HepG2 (cell line): ENCODE measurements at regions not wholly inside any gene's neighbourhood (a gene's known extent, or its start where the extent isn't known, plus 50 kb on each side); places are given as distances from the start of the nearest gene placed in this dataset.

Experiments
- ATAC-seq: fragments of 200-7000 bp; cut with Tn5 transposase; 3 replicates; pipeline ENCODE4 v1.9.1; 2020; ENCODE audit warnings: mild to moderate bottlenecking, moderate library complexity
- BruUV-seq: library from RNA; stranded (reverse); fragments of 400-500 nt; replicated peaks from 2 replicates; lab custom pipeline; 2021; lab: Mats Ljungman, UMichigan
- CTCF ChIA-PET: fragments of 300-600 bp; formaldehyde crosslinking; extraction: SDS; loops from one replicate; lab custom pipeline; 2021; ENCODE audit warnings: low total read pairs, inconsistent platforms, low intra/inter-chr PET ratio; lab: Yijun Ruan, JAX
- POLR2A ChIA-PET: fragments of 350-600 bp; sonication (Branson Sonifier 250); formaldehyde crosslinking; loops from one replicate; lab custom pipeline; 2020; ENCODE audit warnings: antibody characterized with exemption, inconsistent platforms; lab: Yijun Ruan, JAX
- DNase-seq: peaks from one replicate; pipeline ENCODE4 v3.0.0-alpha.2; 2015; ENCODE audit warnings: low spot score
- FAIRE-seq: peaks from 3 replicates; lab custom pipeline; 2011; peaks lifted over from hg19 to GRCh38; lab: Jason Lieb, UNC
- H2AFZ ChIP-seq: one replicate; pipeline ENCODE4 v1.6.1; 2011; ENCODE audit warnings: low read length, inconsistent platforms
- H3K27ac ChIP-seq: fragments of 300-600 bp; 3 replicates; pipeline ENCODE4 v1.8.0; 2011; ENCODE audit warnings: mixed run types, mild to moderate bottlenecking, mixed read lengths, low read length, inconsistent platforms; ENCODE audit not compliant: insufficient read depth; ENCODE audit errors: extremely low read length
- H3K27me3 ChIP-seq, 2 experiments: fragments of 200-600 bp in 1 of 2; 2 replicates in 1 of 2; 3 replicates in 1 of 2; pipeline versions ENCODE4 v1.6.0 to v1.8.0; 2011; ENCODE audit warnings: low read length in 2 of 2, mild to moderate bottlenecking in 2 of 2, moderate library complexity in 2 of 2, inconsistent platforms in 1 of 2; ENCODE audit not compliant: insufficient read depth in 2 of 2, control insufficient read depth in 1 of 2
- H3K36me3 ChIP-seq, 2 experiments: fragments of 200-600 bp in 1 of 2; replicated peaks in 1 of 2; 2 replicates in 1 of 2; 3 replicates in 1 of 2; pipeline versions ENCODE4 v1.5.1 to v1.8.0; 2011; ENCODE audit warnings: low read length in 2 of 2, inconsistent platforms in 1 of 2; ENCODE audit not compliant: insufficient read depth in 2 of 2, control insufficient read depth in 1 of 2
- H3K4me1 ChIP-seq: 2 replicates; pipeline ENCODE4 v1.5.1; 2012; ENCODE audit warnings: low read length, inconsistent platforms; ENCODE audit not compliant: insufficient read depth
- H3K4me2 ChIP-seq: 2 replicates; pipeline ENCODE4 v1.6.0; 2011; ENCODE audit warnings: low read depth, low read length, inconsistent platforms
- H3K4me3 ChIP-seq, 3 experiments: fragments of 200-600 bp in 1 of 3; sonication (generic), shearing (Covaris generic) in 1 of 3; replicated peaks in 1 of 3; 2 replicates each; pipeline ENCODE4 v1.5.1; 2011 to 2016; ENCODE audit warnings: low read length in 3 of 3, inconsistent platforms in 2 of 3, low read depth in 2 of 3, mild to moderate bottlenecking in 2 of 3, control low read depth in 1 of 3, mixed read lengths in 1 of 3; ENCODE audit not compliant: insufficient read depth in 1 of 3
- H3K79me2 ChIP-seq: one replicate; pipeline ENCODE4 v1.6.1; 2011; ENCODE audit warnings: low read length, inconsistent platforms; ENCODE audit not compliant: insufficient read depth
- H3K9ac ChIP-seq: 2 replicates; pipeline ENCODE4 v1.6.0; 2011; ENCODE audit warnings: mild to moderate bottlenecking, low read depth, low read length, inconsistent platforms; ENCODE audit not compliant: insufficient read depth
- H3K9me3 ChIP-seq: 2 replicates; pipeline ENCODE4 v1.5.1; 2012; ENCODE audit warnings: mild to moderate bottlenecking, low read length
- H4K20me1 ChIP-seq: 2 replicates; pipeline ENCODE4 v1.6.0; 2011; ENCODE audit warnings: inconsistent platforms, mild to moderate bottlenecking, low read length, moderate library complexity; ENCODE audit not compliant: insufficient read depth
- ELF3 ChIP-seq: IDR thresholded peaks from 2 replicates; pipeline ENCODE4 v1.6.1; 2016; ENCODE audit warnings: missing genetic modification reagents, missing compliant biosample characterization
- GABPA ChIP-seq, 2 experiments: IDR thresholded peaks; 2 replicates each; pipeline ENCODE4 v1.6.1; 2011 to 2016; ENCODE audit warnings: low read depth in 2 of 2, low read length in 1 of 2, missing biosample characterization in 1 of 2, missing genetic modification characterization in 1 of 2
- NR2C2 ChIP-seq: sonication (generic); formaldehyde crosslinking; IDR thresholded peaks from 2 replicates; pipeline ENCODE4 v1.4.0; 2020; ENCODE audit warnings: missing genetic modification reagents, mild to moderate bottlenecking, moderate library complexity, borderline replicate concordance
- SAP130 ChIP-seq: IDR thresholded peaks from 2 replicates; pipeline ENCODE4 v1.6.1; 2016; ENCODE audit warnings: low read depth
- ZNF124 ChIP-seq: sonication (generic); formaldehyde crosslinking; IDR thresholded peaks from 2 replicates; pipeline ENCODE4 v1.4.0; 2020; ENCODE audit warnings: missing genetic modification reagents
- ZNF264 ChIP-seq: sonication (generic); formaldehyde crosslinking; IDR thresholded peaks from 2 replicates; pipeline ENCODE4 v1.4.0; 2020; ENCODE audit warnings: missing genetic modification reagents
- ZNF484 ChIP-seq: sonication (generic); formaldehyde crosslinking; IDR thresholded peaks from 2 replicates; pipeline ENCODE4 v1.5.1; 2020; ENCODE audit warnings: mild to moderate bottlenecking, low read depth, missing genetic modification reagents, borderline replicate concordance
- ZNF510 ChIP-seq: sonication (generic); formaldehyde crosslinking; IDR thresholded peaks from 2 replicates; pipeline ENCODE4 v1.4.0; 2020; ENCODE audit warnings: low read depth, mild to moderate bottlenecking, missing genetic modification reagents
- ZNF781 ChIP-seq: sonication (generic); formaldehyde crosslinking; IDR thresholded peaks from 2 replicates; pipeline ENCODE4 v1.5.1; 2020; ENCODE audit warnings: borderline replicate concordance, mild to moderate bottlenecking, missing genetic modification reagents; ENCODE audit errors: not compliant biosample characterization
- ZNF816 ChIP-seq: sonication (generic); formaldehyde crosslinking; IDR thresholded peaks from 2 replicates; pipeline ENCODE4 v1.8.0; 2022; ENCODE audit warnings: missing genetic modification reagents, mild to moderate bottlenecking, borderline replicate concordance
- WGBS: methylation state at CpG from one replicate; pipeline ENCODE4 v1.1.6; 2017; ENCODE audit warnings: low lambda C conversion rate; 5-methylcytosine and 5-hydroxymethylcytosine counted together
- in situ Hi-C: cut with HindIII; loops from 2 replicates; pipeline ENCODE4 v1.10.0; 2017; ENCODE audit warnings: low pct_unique_long_range_greater_than_20kb; ENCODE audit not compliant: extremely low pct_ligation_motif_present
- intact Hi-C: fragments of 100-400 bp; cut with micrococcal nuclease; formaldehyde crosslinking; loops from one replicate; pipeline ENCODE4 v1.10.0; 2022; ENCODE audit not compliant: unreplicated experiment
- TF ChIP-seq, protein P1 (sequence below): sonication (generic); formaldehyde crosslinking; IDR thresholded peaks from 2 replicates; pipeline ENCODE4 v1.4.0; 2020; ENCODE audit warnings: mild to moderate bottlenecking, missing genetic modification reagents
- TF ChIP-seq, protein P2 (sequence below): sonication (generic); formaldehyde crosslinking; IDR thresholded peaks from 2 replicates; pipeline ENCODE4 v1.5.0; 2020; ENCODE audit warnings: missing genetic modification reagents
- TF ChIP-seq, protein P3 (sequence below): sonication (generic); formaldehyde crosslinking; IDR thresholded peaks from 2 replicates; pipeline ENCODE4 v1.4.0; 2020; ENCODE audit warnings: missing genetic modification reagents, mild to moderate bottlenecking, borderline replicate concordance
- TF ChIP-seq, protein P4 (sequence below): sonication (generic); formaldehyde crosslinking; IDR thresholded peaks from 2 replicates; pipeline ENCODE4 v1.4.0; 2020; ENCODE audit warnings: missing genetic modification reagents

DNA sequence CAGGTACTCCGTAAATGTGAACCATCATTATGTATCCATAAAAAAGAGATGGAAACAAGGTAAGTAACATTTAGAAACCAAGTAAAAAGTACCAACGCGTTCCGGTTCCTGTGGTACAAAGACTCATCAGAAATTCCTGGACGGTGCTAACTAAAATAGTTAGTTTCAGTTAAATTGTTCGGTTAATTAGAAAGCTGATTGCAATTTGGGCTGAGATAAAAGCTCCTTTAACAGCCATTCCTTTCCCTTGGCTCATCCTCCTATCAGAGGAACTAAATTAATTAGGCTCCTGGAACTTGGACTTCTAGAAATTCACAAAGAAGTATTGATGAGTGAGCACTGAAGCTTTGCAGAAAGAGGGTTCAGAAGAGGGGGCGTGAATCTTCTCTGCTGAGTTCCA is 63.5 kb downstream of the SOX1 start:
- WGBS = 19% methylated on average over 7 of the region's 7 CpGs
- H3K4me3 ChIP-seq = no peak overlapping the region
- in situ Hi-C loops = no loop called here

More for the DNA sequence above, 63.5 kb downstream of the SOX1 start:
- Histone ChIP-seq H3K9ac (no peak overlapping the region), H3K27me3 (peaks cover 2 to 82% of the 10 kb centered on the region in 2 experiments; a peak in 4 of 5 replicates), H3K9me3 (no peaks in the 10 kb centered on the region), H3K4me2 (no peak overlapping the region), H2AFZ (no peak overlapping the region), H3K79me2 (no peaks in the 10 kb centered on the region), H4K20me1 (no peaks in the 10 kb centered on the region), H3K4me1 (no peaks in the 10 kb centered on the region), H3K27ac (no peak overlapping the region), H3K36me3 (no peaks in the 10 kb centered on the region)
- DNase-seq (no peak), FAIRE-seq (no peak), ATAC-seq (no peak)
- intact Hi-C loops = no loop called here
- POLR2A ChIA-PET = no interaction called here
- no TSS peak for BruUV-seq
- CTCF ChIA-PET = no interaction called here
- no peak for TF ChIP-seq ZNF816 (CRISPR knock-in tag)
- TF ChIP-seq, protein P1, sequence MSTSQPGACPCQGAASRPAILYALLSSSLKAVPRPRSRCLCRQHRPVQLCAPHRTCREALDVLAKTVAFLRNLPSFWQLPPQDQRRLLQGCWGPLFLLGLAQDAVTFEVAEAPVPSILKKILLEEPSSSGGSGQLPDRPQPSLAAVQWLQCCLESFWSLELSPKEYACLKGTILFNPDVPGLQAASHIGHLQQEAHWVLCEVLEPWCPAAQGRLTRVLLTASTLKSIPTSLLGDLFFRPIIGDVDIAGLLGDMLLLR (CRISPR knock-in tag) = no peak
- TF ChIP-seq ZNF510 (CRISPR knock-in tag) = no peak
- TF ChIP-seq SAP130 (CRISPR knock-in tag) = no peak
- TF ChIP-seq NR2C2 = no peak
- TF ChIP-seq, protein P2, sequence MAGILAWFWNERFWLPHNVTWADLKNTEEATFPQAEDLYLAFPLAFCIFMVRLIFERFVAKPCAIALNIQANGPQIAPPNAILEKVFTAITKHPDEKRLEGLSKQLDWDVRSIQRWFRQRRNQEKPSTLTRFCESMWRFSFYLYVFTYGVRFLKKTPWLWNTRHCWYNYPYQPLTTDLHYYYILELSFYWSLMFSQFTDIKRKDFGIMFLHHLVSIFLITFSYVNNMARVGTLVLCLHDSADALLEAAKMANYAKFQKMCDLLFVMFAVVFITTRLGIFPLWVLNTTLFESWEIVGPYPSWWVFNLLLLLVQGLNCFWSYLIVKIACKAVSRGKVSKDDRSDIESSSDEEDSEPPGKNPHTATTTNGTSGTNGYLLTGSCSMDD (CRISPR knock-in tag) = no peak
- no peak for TF ChIP-seq ZNF781 (CRISPR knock-in tag)
- no peak for TF ChIP-seq ELF3 (CRISPR knock-in tag)
- TF ChIP-seq, protein P3, sequence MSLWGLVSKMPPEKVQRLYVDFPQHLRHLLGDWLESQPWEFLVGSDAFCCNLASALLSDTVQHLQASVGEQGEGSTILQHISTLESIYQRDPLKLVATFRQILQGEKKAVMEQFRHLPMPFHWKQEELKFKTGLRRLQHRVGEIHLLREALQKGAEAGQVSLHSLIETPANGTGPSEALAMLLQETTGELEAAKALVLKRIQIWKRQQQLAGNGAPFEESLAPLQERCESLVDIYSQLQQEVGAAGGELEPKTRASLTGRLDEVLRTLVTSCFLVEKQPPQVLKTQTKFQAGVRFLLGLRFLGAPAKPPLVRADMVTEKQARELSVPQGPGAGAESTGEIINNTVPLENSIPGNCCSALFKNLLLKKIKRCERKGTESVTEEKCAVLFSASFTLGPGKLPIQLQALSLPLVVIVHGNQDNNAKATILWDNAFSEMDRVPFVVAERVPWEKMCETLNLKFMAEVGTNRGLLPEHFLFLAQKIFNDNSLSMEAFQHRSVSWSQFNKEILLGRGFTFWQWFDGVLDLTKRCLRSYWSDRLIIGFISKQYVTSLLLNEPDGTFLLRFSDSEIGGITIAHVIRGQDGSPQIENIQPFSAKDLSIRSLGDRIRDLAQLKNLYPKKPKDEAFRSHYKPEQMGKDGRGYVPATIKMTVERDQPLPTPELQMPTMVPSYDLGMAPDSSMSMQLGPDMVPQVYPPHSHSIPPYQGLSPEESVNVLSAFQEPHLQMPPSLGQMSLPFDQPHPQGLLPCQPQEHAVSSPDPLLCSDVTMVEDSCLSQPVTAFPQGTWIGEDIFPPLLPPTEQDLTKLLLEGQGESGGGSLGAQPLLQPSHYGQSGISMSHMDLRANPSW (CRISPR knock-in tag) = no peak
- no peak for TF ChIP-seq ZNF484 (CRISPR knock-in tag)
- TF ChIP-seq, protein P4, sequence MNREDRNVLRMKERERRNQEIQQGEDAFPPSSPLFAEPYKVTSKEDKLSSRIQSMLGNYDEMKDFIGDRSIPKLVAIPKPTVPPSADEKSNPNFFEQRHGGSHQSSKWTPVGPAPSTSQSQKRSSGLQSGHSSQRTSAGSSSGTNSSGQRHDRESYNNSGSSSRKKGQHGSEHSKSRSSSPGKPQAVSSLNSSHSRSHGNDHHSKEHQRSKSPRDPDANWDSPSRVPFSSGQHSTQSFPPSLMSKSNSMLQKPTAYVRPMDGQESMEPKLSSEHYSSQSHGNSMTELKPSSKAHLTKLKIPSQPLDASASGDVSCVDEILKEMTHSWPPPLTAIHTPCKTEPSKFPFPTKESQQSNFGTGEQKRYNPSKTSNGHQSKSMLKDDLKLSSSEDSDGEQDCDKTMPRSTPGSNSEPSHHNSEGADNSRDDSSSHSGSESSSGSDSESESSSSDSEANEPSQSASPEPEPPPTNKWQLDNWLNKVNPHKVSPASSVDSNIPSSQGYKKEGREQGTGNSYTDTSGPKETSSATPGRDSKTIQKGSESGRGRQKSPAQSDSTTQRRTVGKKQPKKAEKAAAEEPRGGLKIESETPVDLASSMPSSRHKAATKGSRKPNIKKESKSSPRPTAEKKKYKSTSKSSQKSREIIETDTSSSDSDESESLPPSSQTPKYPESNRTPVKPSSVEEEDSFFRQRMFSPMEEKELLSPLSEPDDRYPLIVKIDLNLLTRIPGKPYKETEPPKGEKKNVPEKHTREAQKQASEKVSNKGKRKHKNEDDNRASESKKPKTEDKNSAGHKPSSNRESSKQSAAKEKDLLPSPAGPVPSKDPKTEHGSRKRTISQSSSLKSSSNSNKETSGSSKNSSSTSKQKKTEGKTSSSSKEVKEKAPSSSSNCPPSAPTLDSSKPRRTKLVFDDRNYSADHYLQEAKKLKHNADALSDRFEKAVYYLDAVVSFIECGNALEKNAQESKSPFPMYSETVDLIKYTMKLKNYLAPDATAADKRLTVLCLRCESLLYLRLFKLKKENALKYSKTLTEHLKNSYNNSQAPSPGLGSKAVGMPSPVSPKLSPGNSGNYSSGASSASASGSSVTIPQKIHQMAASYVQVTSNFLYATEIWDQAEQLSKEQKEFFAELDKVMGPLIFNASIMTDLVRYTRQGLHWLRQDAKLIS = no peak
- no peak for TF ChIP-seq ZNF124 (CRISPR knock-in tag)
- TF ChIP-seq GABPA (IDR thresholded peaks at IDR 0.05; ENCODE audit: low read depth, low read length) = no peak
- TF ChIP-seq GABPA (CRISPR knock-in tag; IDR thresholded peaks at IDR 0.05; ENCODE audit: low read depth) = no peak
- TF ChIP-seq ZNF264 (CRISPR knock-in tag) = no peak
